IMR-90 (cell line): ENCODE measurements at regions not wholly inside any gene's neighbourhood (a gene's known extent, or its start where the extent isn't known, plus 50 kb on each side); places are given as distances from the start of the nearest gene placed in this dataset.

Experiments used
- CTCF ChIP-seq: conservative IDR thresholded peaks from 2 replicates; pipeline ENCODE4 v1.5.1; 2012; ENCODE audit warnings: mild to moderate bottlenecking, low read depth, low read length, improper control_type of control experiment
- RAD21 ChIP-seq: IDR thresholded peaks from 2 replicates; pipeline ENCODE4 v1.6.1; 2012; ENCODE audit warnings: low read length, improper control_type of control experiment

- TF ChIP-seq CTCF (no peak), RAD21 (no peak)
Measured at GRCh38 chr17:77489893-77490255, 349.1 kb downstream of the SEC14L1 start.
